Glutamatergic neuron (in vitro differentiated cells): ENCODE measurements at regions not wholly inside any gene's neighbourhood (a gene's known extent, or its start where the extent isn't known, plus 50 kb on each side); places are given as distances from the start of the nearest gene placed in this dataset.

ENCODE experiments used
- DNase-seq: peaks from one replicate; pipeline ENCODE4 v3.0.0; 2022
- H3K27ac Mint-ChIP-seq: one replicate; pipeline ENCODE4 v1.8.0; 2020; ENCODE audit warnings: mild to moderate bottlenecking, mixed read lengths, inconsistent platforms; ENCODE audit not compliant: unreplicated experiment
- H3K27me3 Mint-ChIP-seq: one replicate; pipeline ENCODE4 v1.8.0; 2020; ENCODE audit warnings: mild to moderate bottlenecking, moderate library complexity, mixed read lengths, inconsistent platforms; ENCODE audit not compliant: unreplicated experiment
- H3K36me3 Mint-ChIP-seq: one replicate; pipeline ENCODE4 v1.8.0; 2020; ENCODE audit warnings: mild to moderate bottlenecking, mixed read lengths, inconsistent platforms; ENCODE audit not compliant: unreplicated experiment
- H3K4me1 Mint-ChIP-seq: one replicate; pipeline ENCODE4 v1.8.0; 2020; ENCODE audit warnings: mild to moderate bottlenecking, low read depth, mixed read lengths, inconsistent platforms; ENCODE audit not compliant: unreplicated experiment
- H3K4me3 Mint-ChIP-seq: one replicate; pipeline ENCODE4 v1.8.0; 2020; ENCODE audit warnings: mild to moderate bottlenecking, mixed read lengths, inconsistent platforms; ENCODE audit not compliant: unreplicated experiment
- H3K9me3 Mint-ChIP-seq: one replicate; pipeline ENCODE4 v1.8.0; 2020; ENCODE audit warnings: mild to moderate bottlenecking, moderate library complexity, mixed read lengths, inconsistent platforms; ENCODE audit not compliant: unreplicated experiment
- TF ChIP-seq, protein P1 (sequence below): fragments of 200-600 bp; sonication (generic); IDR thresholded peaks from one replicate; pipeline ENCODE4 v1.5.0; 2021; ENCODE audit not compliant: partially characterized antibody, unreplicated experiment

DNA sequence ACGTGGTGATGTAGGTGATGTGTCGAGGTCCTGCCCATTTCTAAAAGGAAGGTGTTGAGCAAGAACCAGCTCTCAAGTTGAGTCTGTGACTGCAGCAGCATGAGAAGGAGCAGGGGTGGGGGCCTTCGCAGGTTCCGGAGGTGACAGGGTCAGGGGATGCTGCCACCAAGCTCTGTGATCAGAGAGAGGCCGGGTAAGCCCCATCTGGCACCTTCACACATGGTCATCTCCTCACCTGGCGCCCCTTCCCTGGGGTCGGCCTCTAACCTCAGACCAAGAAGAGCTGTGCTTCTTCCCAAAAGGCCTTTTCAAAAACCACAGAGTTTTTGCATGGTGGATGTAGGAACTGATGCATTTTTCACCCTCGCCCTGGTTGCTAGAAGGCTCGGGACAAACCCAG lies 137.6 kb downstream of the CPZ start:
- Mint-ChIP-seq H3K27ac (no peak overlapping the region), H3K9me3 (peaks cover 7% of the 10 kb centered on the region), H3K27me3 (peaks cover 11% of the 10 kb centered on the region)

DNA sequence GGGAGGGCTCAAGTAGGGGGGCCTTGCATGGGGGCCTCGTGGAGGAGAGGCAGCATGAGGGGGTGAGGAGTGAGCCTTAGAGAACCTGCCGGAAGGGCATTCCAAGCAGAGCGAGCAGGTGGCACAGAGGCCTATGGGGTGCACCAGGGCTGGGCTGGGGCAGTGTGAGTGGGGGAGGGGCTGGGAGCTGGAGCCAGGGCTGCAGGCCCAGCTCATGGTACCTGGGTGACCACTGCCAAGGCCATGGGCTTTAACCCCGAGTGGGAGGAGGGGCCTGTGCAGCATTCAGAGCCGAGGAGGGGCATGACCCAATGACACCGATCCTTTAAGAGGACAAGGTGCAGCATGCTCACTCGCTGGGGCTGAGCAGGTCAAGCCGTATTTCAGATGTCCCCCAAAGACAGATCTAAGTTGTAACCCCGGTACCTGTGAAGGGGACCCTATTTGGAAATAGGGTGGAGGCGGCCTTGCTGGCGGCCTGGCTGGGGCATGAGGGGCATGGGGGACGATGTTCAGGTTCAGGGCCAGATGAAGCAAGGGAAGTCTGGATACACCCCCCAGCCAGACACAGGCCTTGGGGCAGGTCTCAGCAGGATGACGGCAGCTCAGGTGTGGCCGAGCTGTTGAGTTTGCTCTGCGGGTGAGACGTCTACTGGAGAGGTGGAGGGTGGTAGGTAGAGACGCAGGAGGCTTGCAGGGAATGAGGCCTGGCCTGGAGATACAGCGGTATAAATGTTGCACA lies 137.0 kb downstream of the CPZ start:
- TF ChIP-seq, protein P1, sequence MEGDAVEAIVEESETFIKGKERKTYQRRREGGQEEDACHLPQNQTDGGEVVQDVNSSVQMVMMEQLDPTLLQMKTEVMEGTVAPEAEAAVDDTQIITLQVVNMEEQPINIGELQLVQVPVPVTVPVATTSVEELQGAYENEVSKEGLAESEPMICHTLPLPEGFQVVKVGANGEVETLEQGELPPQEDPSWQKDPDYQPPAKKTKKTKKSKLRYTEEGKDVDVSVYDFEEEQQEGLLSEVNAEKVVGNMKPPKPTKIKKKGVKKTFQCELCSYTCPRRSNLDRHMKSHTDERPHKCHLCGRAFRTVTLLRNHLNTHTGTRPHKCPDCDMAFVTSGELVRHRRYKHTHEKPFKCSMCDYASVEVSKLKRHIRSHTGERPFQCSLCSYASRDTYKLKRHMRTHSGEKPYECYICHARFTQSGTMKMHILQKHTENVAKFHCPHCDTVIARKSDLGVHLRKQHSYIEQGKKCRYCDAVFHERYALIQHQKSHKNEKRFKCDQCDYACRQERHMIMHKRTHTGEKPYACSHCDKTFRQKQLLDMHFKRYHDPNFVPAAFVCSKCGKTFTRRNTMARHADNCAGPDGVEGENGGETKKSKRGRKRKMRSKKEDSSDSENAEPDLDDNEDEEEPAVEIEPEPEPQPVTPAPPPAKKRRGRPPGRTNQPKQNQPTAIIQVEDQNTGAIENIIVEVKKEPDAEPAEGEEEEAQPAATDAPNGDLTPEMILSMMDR: no peak
- Mint-ChIP-seq H3K9me3 (peaks cover 7% of the 10 kb centered on the region), H3K36me3 (peaks cover 8% of the 10 kb centered on the region), H3K4me1 (peaks cover 14% of the 10 kb centered on the region), H3K27me3 (peaks cover 13% of the 10 kb centered on the region), H3K4me3 (no peak overlapping the region), H3K27ac (no peak overlapping the region)
- no peak for DNase-seq

More for the DNA sequence above, 137.6 kb downstream of the CPZ start:
- DNase-seq: no peak
- Mint-ChIP-seq H3K4me3 (no peak overlapping the region), H3K4me1 (peaks cover 14% of the 10 kb centered on the region), H3K36me3 (peaks cover 8% of the 10 kb centered on the region)
- TF ChIP-seq, protein P1: no peak

DNA sequence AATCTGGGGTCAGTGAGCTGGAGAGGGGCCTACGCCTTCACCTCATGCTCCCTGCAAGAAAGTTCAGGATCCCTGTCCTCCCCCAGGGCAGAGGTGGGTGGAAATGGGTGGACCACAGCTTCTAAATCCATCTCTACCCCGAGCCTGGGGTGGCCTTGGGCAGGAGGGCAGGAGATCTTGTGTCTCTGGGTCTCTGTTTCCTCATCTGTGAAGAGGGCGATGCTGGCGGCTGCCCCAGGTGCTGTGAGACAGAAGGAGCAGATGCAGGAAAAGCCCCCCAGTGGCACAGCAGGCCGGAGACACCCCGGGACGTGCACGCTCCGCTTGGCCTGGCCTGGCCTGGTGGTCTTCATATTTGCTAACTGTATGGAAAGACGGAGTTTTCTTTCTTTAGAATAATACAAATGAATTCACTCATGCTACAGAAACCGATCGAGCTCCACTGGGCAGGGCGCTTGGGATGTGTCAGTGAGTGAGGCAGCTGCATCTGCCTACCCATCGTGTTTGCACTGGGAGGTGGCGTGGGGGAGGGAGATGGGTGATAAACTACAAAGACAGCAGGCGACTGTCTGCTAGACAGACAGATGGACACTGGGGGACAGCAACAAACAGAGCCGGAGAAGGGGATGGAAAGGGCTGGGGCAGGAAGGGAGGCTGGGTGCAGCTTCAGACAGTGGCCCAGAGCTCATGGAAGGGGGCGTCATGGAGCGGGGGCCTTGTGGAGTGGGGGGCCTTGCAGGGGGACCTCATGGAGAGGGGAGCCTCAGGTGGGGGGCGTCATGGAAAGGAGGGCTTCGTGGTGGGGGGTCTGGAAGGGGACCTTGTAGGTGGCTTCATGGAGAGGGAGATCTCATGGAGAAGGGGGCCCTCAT lies 136.2 kb downstream of the CPZ start:
- TF ChIP-seq, protein P1: no peak
- Mint-ChIP-seq H3K27me3 (peaks cover 16% of the 10 kb centered on the region), H3K4me3 (no peak overlapping the region), H3K9me3 (peaks cover 9% of the 10 kb centered on the region), H3K36me3 (peaks cover 2% of the 10 kb centered on the region), H3K27ac (peak overlapping the region; percentile 59), H3K4me1 (peaks cover 14% of the 10 kb centered on the region)
- no peak for DNase-seq

DNA sequence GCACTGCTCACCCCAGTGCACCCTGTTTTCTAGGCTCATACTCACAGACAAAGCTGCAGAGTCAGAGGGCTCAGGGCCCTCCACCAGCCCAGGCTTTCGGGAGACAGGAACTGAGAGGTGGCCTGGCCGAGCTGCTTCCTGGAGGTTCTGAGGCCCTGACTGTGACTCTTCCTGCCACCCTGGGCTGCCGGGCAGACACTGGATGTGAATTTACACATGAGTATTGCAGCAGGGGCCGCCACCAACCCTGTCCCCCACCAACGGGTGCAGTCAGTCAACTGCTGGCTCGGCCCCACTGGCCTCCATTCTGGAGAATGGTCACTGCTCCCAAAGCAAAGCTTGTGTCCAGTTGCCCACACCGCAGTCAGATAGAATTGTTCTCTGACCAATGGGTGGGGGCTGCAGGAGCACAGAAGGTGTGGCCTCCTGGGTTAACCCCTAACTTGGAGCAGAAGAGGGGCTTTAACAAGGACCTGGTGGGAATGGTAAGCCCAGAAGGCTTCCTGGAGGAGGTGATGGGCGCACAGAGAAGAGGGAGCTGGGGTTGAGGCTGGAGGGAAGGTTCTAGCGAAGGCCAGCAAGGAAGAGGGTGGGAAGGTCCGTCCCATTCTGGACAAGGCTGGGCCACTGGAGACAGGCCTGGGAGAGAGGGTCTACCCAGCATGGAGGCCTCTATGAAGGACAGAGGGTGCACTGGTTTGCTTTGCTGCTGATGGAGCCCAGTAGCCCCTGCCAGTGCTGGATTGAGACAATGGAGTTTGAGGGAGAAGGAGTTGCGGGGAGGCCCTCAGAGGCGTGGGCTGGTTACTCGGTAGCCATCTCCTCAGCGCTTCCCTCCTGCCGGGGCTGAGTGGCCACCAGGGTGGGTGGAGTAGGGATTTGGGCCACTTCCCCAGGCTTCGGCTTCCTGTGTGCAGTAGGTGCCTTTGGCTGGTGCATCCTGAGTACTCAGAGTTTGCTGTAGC lies 135.3 kb downstream of the CPZ start:
- Mint-ChIP-seq H3K27ac (no peak overlapping the region), H3K9me3 (peaks cover 9% of the 10 kb centered on the region), H3K4me1 (peaks cover 14% of the 10 kb centered on the region), H3K36me3 (no peaks in the 10 kb centered on the region), H3K27me3 (peaks cover 16% of the 10 kb centered on the region), H3K4me3 (no peak overlapping the region)
- TF ChIP-seq, protein P1: no peak
- DNase-seq: no peak
